ENCODE measurements at regions not wholly inside any gene's neighbourhood (a gene's known extent, or its start where the extent isn't known, plus 50 kb on each side); places are given as distances from the start of the nearest gene placed in this dataset.
"Not testable (repeated sequence)": the region's sequence is repeated elsewhere in the genome, so short reads cannot be mapped to it uniquely, and the experiment has no call there.

- H3K27ac ChIP-seq (ENCODE audit: low read depth, low read length) = no peak overlapping the region
- no peak for DNase-seq
- H3K4me1 ChIP-seq (ENCODE audit: insufficient read depth, low read length) = no peaks in the 10 kb centered on the region
- H3K27me3 ChIP-seq (ENCODE audit: insufficient read depth, low read length, poor library complexity, severe bottlenecking) = no peaks in the 10 kb centered on the region
- H3K36me3 ChIP-seq (ENCODE audit: insufficient read depth, low read length) = no peaks in the 10 kb centered on the region
- H3K4me3 ChIP-seq (ENCODE audit: low read length) = no peak overlapping the region
- no peaks in the 10 kb centered on the region for H3K27me3 Mint-ChIP-seq
- no peaks in the 10 kb centered on the region for H3K36me3 Mint-ChIP-seq
- no peak overlapping the region for H3K27ac Mint-ChIP-seq
- H3K4me1 Mint-ChIP-seq = no peaks in the 10 kb centered on the region
- H3K4me3 Mint-ChIP-seq = no peak overlapping the region
- no peaks in the 10 kb centered on the region for H3K9me3 ChIP-seq (ENCODE audit: low read length)
- ChIA-PET POLR2A (no interaction called here), CTCF (no interaction called here)
- peaks cover 0 to 5% (median 4%) of the 10 kb centered on the region in 5 donors for H3K9me3 Mint-ChIP-seq
Measured at GRCh38 chr5:25481463-25481862, 836.7 kb upstream of the CDH10 start.

- DNase-seq = no peak
- no peaks in the 10 kb centered on the region for H3K36me3 Mint-ChIP-seq
- H3K4me1 Mint-ChIP-seq = no peaks in the 10 kb centered on the region
- Histone ChIP-seq H3K27me3 (ENCODE audit: insufficient read depth, low read length, poor library complexity, severe bottlenecking) (no peaks in the 10 kb centered on the region), H3K9me3 (ENCODE audit: low read length) (no peaks in the 10 kb centered on the region), H3K36me3 (ENCODE audit: insufficient read depth, low read length) (no peaks in the 10 kb centered on the region), H3K4me3 (ENCODE audit: low read length) (no peak overlapping the region), H3K27ac (ENCODE audit: low read depth, low read length) (no peak overlapping the region), H3K4me1 (ENCODE audit: insufficient read depth, low read length) (no peaks in the 10 kb centered on the region)
- POLR2A ChIA-PET = no interaction called here
- H3K27me3 Mint-ChIP-seq = no peaks in the 10 kb centered on the region
- CTCF ChIA-PET = no interaction called here
- no peak overlapping the region for H3K27ac Mint-ChIP-seq
- peaks cover 14 to 29% (median 25%) of the 10 kb centered on the region in 5 donors for H3K9me3 Mint-ChIP-seq
- no peak overlapping the region for H3K4me3 Mint-ChIP-seq
Measured at GRCh38 chr5:25459082-25459481, 814.3 kb upstream of the CDH10 start.

GRCh38 chr5:25458628-25459027 is 813.9 kb upstream of the CDH10 start:
- Histone ChIP-seq H3K27me3 (ENCODE audit: insufficient read depth, low read length, poor library complexity, severe bottlenecking) (no peaks in the 10 kb centered on the region), H3K27ac (ENCODE audit: low read depth, low read length) (no peak overlapping the region), H3K4me1 (ENCODE audit: insufficient read depth, low read length) (no peaks in the 10 kb centered on the region), H3K4me3 (ENCODE audit: low read length) (no peak overlapping the region), H3K9me3 (ENCODE audit: low read length) (no peaks in the 10 kb centered on the region), H3K36me3 (ENCODE audit: insufficient read depth, low read length) (no peaks in the 10 kb centered on the region)
- Mint-ChIP-seq H3K27me3 (no peaks in the 10 kb centered on the region), H3K4me3 (no peak overlapping the region), H3K36me3 (no peaks in the 10 kb centered on the region), H3K4me1 (no peaks in the 10 kb centered on the region), H3K9me3 (peaks cover 12 to 27% (median 27%) of the 10 kb centered on the region in 5 donors), H3K27ac (no peak overlapping the region)
- DNase-seq = no peak
- CTCF ChIA-PET = no interaction called here
- POLR2A ChIA-PET = no interaction called here

- ChIA-PET POLR2A (no interaction called here), CTCF (no interaction called here)
- no peak for DNase-seq
- Mint-ChIP-seq H3K36me3 (no peaks in the 10 kb centered on the region), H3K27me3 (no peaks in the 10 kb centered on the region), H3K27ac (no peak overlapping the region), H3K4me1 (no peaks in the 10 kb centered on the region), H3K9me3 (peaks cover 16 to 33% (median 31%) of the 10 kb centered on the region in 5 donors), H3K4me3 (no peak overlapping the region)
- Histone ChIP-seq H3K9me3 (ENCODE audit: low read length) (no peaks in the 10 kb centered on the region), H3K27ac (ENCODE audit: low read depth, low read length) (no peak overlapping the region), H3K4me3 (ENCODE audit: low read length) (no peak overlapping the region), H3K27me3 (ENCODE audit: insufficient read depth, low read length, poor library complexity, severe bottlenecking) (no peaks in the 10 kb centered on the region), H3K4me1 (ENCODE audit: insufficient read depth, low read length) (no peaks in the 10 kb centered on the region), H3K36me3 (ENCODE audit: insufficient read depth, low read length) (no peaks in the 10 kb centered on the region)
Measured at GRCh38 chr5:25453500-25453899, 808.7 kb upstream of the CDH10 start.

GRCh38 chr5:25451294-25451693 is 806.5 kb upstream of the CDH10 start:
- DNase-seq = no peak
- H3K27me3 Mint-ChIP-seq = no peaks in the 10 kb centered on the region
- no peak overlapping the region for H3K4me3 ChIP-seq (ENCODE audit: low read length)
- H3K27ac Mint-ChIP-seq = no peak overlapping the region
- CTCF ChIA-PET = no interaction called here
- H3K4me1 Mint-ChIP-seq = no peaks in the 10 kb centered on the region
- H3K36me3 Mint-ChIP-seq = no peaks in the 10 kb centered on the region
- no peak overlapping the region for H3K4me3 Mint-ChIP-seq
- POLR2A ChIA-PET = no interaction called here
- H3K9me3 Mint-ChIP-seq = peaks cover 12 to 31% (median 22%) of the 10 kb centered on the region in 5 donors
- no peaks in the 10 kb centered on the region for H3K36me3 ChIP-seq (ENCODE audit: insufficient read depth, low read length)
- H3K27me3 ChIP-seq (ENCODE audit: insufficient read depth, low read length, poor library complexity, severe bottlenecking) = no peaks in the 10 kb centered on the region
- H3K4me1 ChIP-seq (ENCODE audit: insufficient read depth, low read length) = no peaks in the 10 kb centered on the region
- no peak overlapping the region for H3K27ac ChIP-seq (ENCODE audit: low read depth, low read length)
- H3K9me3 ChIP-seq (ENCODE audit: low read length) = no peaks in the 10 kb centered on the region

- Histone ChIP-seq H3K36me3 (ENCODE audit: insufficient read depth, low read length) (no peaks in the 10 kb centered on the region), H3K4me1 (ENCODE audit: insufficient read depth, low read length) (no peaks in the 10 kb centered on the region), H3K4me3 (ENCODE audit: low read length) (no peak overlapping the region), H3K9me3 (ENCODE audit: low read length) (no peaks in the 10 kb centered on the region), H3K27me3 (ENCODE audit: insufficient read depth, low read length, poor library complexity, severe bottlenecking) (no peaks in the 10 kb centered on the region), H3K27ac (ENCODE audit: low read depth, low read length) (no peak overlapping the region)
- peaks cover 7 to 34% (median 7%) of the 10 kb centered on the region in 5 donors for H3K9me3 Mint-ChIP-seq
- peaks cover 0 to 2% of the 10 kb centered on the region in 2 donors for H3K27me3 Mint-ChIP-seq
- CTCF ChIA-PET = no interaction called here
- H3K4me1 Mint-ChIP-seq = no peaks in the 10 kb centered on the region
- POLR2A ChIA-PET = no interaction called here
- H3K27ac Mint-ChIP-seq = no peak overlapping the region
- H3K36me3 Mint-ChIP-seq = no peaks in the 10 kb centered on the region
- no peak overlapping the region for H3K4me3 Mint-ChIP-seq
- no peak for DNase-seq
Measured at GRCh38 chr5:25448646-25449045, 803.9 kb upstream of the CDH10 start.

- CTCF ChIA-PET = no interaction called here
- Histone ChIP-seq H3K4me3 (ENCODE audit: low read length) (no peak overlapping the region), H3K36me3 (ENCODE audit: insufficient read depth, low read length) (no peaks in the 10 kb centered on the region), H3K4me1 (ENCODE audit: insufficient read depth, low read length) (no peaks in the 10 kb centered on the region), H3K9me3 (ENCODE audit: low read length) (no peaks in the 10 kb centered on the region), H3K27ac (ENCODE audit: low read depth, low read length) (no peak overlapping the region), H3K27me3 (ENCODE audit: insufficient read depth, low read length, poor library complexity, severe bottlenecking) (no peaks in the 10 kb centered on the region)
- no peak for DNase-seq
- Mint-ChIP-seq H3K27ac (no peak overlapping the region), H3K4me3 (no peak overlapping the region), H3K4me1 (no peaks in the 10 kb centered on the region), H3K36me3 (no peaks in the 10 kb centered on the region), H3K9me3 (peaks cover 6 to 33% (median 7%) of the 10 kb centered on the region in 5 donors), H3K27me3 (peaks cover 0 to 2% of the 10 kb centered on the region in 2 donors)
- POLR2A ChIA-PET = no interaction called here
Measured at GRCh38 chr5:25448190-25448621, 803.4 kb upstream of the CDH10 start.

- H3K27ac ChIP-seq (ENCODE audit: low read depth, low read length); H3K4me1 ChIP-seq (ENCODE audit: insufficient read depth, low read length); H3K9me3 ChIP-seq (ENCODE audit: low read length); H3K4me1 Mint-ChIP-seq; CTCF ChIA-PET; H3K27ac Mint-ChIP-seq; H3K36me3 ChIP-seq (ENCODE audit: insufficient read depth, low read length); POLR2A ChIA-PET; DNase-seq; H3K36me3 Mint-ChIP-seq; H3K27me3 ChIP-seq (ENCODE audit: insufficient read depth, low read length, poor library complexity, severe bottlenecking); H3K4me3 Mint-ChIP-seq; H3K27me3 Mint-ChIP-seq; H3K4me3 ChIP-seq (ENCODE audit: low read length): not testable (repeated sequence)
- peaks cover 2 to 23% (median 4%) of the 10 kb centered on the region in 5 donors for H3K9me3 Mint-ChIP-seq
Measured at GRCh38 chr5:25446061-25446420, 801.3 kb upstream of the CDH10 start.

- H3K4me1 ChIP-seq (ENCODE audit: insufficient read depth, low read length); H3K9me3 ChIP-seq (ENCODE audit: low read length); H3K36me3 ChIP-seq (ENCODE audit: insufficient read depth, low read length); CTCF ChIA-PET; POLR2A ChIA-PET; H3K4me3 Mint-ChIP-seq; H3K27ac Mint-ChIP-seq; H3K27me3 Mint-ChIP-seq; H3K27me3 ChIP-seq (ENCODE audit: insufficient read depth, low read length, poor library complexity, severe bottlenecking); H3K36me3 Mint-ChIP-seq; H3K4me3 ChIP-seq (ENCODE audit: low read length); H3K27ac ChIP-seq (ENCODE audit: low read depth, low read length); DNase-seq; H3K4me1 Mint-ChIP-seq: not testable (repeated sequence)
- H3K9me3 Mint-ChIP-seq = peaks cover 2 to 23% (median 4%) of the 10 kb centered on the region in 5 donors
Measured at GRCh38 chr5:25445381-25446060, 800.7 kb upstream of the CDH10 start.
